Activated CD4-positive, alpha-beta memory T cell treated with anti-CD3 and anti-CD28 coated beads for 36 hours (primary cell): ENCODE measurements at regions not wholly inside any gene's neighbourhood (a gene's known extent, or its start where the extent isn't known, plus 50 kb on each side); places are given as distances from the start of the nearest gene placed in this dataset.
A peak's percentile ranks its signal among the peaks of the same experiment; 100 is the strongest.
"Not testable (repeated sequence)": the region's sequence is repeated elsewhere in the genome, so short reads cannot be mapped to it uniquely, and the experiment has no call there.

ENCODE experiments used
- CTCF ChIA-PET: fragments of 350-600 bp; sonication (Branson Sonifier 250); formaldehyde crosslinking; loops from one replicate; lab custom pipeline; 2021; ENCODE audit warnings: antibody characterized with exemption, inconsistent platforms; lab: Charles Lee
- POLR2A ChIA-PET: fragments of 350-600 bp; sonication (Branson Sonifier 250); formaldehyde crosslinking; loops from one replicate; lab custom pipeline; 2021; ENCODE audit warnings: antibody characterized with exemption; lab: Charles Lee
- DNase-seq: peaks from one replicate; pipeline ENCODE4 v3.0.0-alpha.2; 2020
- H3K27ac Mint-ChIP-seq: one replicate; pipeline ENCODE4 v1.8.0; 2021; ENCODE audit warnings: mixed read lengths
- H3K27me3 Mint-ChIP-seq: one replicate; pipeline ENCODE4 v1.8.0; 2021; ENCODE audit warnings: mixed read lengths
- H3K36me3 Mint-ChIP-seq: one replicate; pipeline ENCODE4 v1.8.0; 2021; ENCODE audit warnings: mixed read lengths
- H3K4me1 Mint-ChIP-seq: one replicate; pipeline ENCODE4 v1.8.0; 2021; ENCODE audit warnings: low read depth, mixed read lengths
- H3K4me3 Mint-ChIP-seq: one replicate; pipeline ENCODE4 v1.8.0; 2021; ENCODE audit warnings: mild to moderate bottlenecking, mixed read lengths
- H3K9me3 Mint-ChIP-seq: one replicate; pipeline ENCODE4 v1.8.0; 2021; ENCODE audit warnings: mixed read lengths
- intact Hi-C: fragments of 100-400 bp; cut with micrococcal nuclease; formaldehyde crosslinking; loops from one replicate; pipeline ENCODE4 v1.15.1; 2023

DNA sequence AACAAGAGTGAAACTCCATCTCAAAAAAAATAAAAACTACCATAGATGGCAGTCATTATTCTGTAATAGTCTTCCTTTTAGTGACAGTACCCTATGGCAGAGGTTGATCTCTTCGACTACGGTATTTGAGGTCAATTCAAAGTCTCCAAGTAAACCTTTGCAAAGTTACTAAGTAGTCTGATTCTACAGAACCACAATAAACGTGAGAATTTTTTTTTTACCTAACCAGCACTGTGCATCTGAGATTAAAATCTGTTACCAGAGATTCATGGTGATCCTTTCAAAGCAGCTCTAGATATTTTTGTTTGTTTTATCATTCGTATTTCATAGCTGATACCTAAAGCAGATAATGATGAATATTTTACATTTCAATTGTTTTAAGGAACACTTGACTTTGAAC, 86.6 kb upstream of the CHD2 start:
- CTCF ChIA-PET = interaction anchor here (1.1 to 1.4 kb wide), 3 partner anchors 18 to 104 kb away, joined by 3 to 4 read pairs (median 4); no protein-coding TSS in a partner anchor
- H3K27ac Mint-ChIP-seq = peak overlapping the region; percentile 91
- peak overlapping the region; percentile 61 for H3K4me3 Mint-ChIP-seq
- POLR2A ChIA-PET = interaction anchor here (0.7 to 2.4 kb wide), 4 partner anchors 9 to 86 kb away, joined by 3 to 8 read pairs (median 8); partner anchors contain the start of gene CHD2
- no peaks in the 10 kb centered on the region for H3K27me3 Mint-ChIP-seq
- peaks cover 2% of the 10 kb centered on the region for H3K36me3 Mint-ChIP-seq
- no peaks in the 10 kb centered on the region for H3K9me3 Mint-ChIP-seq
- intact Hi-C loops = no loop called here
- DNase-seq = no peak
- peaks cover 45% of the 10 kb centered on the region for H3K4me1 Mint-ChIP-seq

DNA sequence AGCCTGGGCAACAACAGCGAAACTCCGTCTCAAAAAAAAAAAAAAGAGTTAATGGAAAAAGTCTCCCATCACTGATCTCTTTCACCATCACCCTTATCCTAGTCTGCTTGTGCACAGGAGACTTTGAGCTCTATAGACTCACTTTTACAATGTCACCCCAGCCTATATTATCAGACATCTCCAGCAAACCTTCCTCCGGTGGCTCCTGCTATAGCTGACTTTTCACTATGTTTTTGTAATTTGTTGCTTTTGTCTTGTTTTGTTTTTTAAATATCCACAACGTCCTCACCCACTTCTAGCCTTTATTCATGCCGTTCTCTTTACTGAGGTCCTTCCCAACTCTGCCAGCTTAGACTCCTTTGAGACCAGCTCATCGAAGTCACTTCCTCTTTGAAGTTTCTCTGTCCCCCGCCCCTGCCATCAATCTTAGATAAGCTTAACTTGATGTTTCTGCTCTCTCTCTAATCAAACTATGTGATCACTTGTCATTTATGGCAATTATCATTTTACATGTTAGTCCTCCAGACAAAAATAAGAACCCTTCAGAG, 82.7 kb upstream of the CHD2 start:
- Mint-ChIP-seq H3K4me1 (peaks cover 63% of the 10 kb centered on the region), H3K4me3 (peak overlapping the region; percentile 39), H3K36me3 (no peaks in the 10 kb centered on the region), H3K9me3 (no peaks in the 10 kb centered on the region), H3K27ac (peak overlapping the region; percentile 83), H3K27me3 (no peaks in the 10 kb centered on the region)
- no peak for DNase-seq
- intact Hi-C loops = no loop called here
- CTCF ChIA-PET = interaction anchor here (0.6 to 1.2 kb wide), 3 partner anchors 14 to 90 kb away, joined by 3 to 6 read pairs (median 3); no protein-coding TSS in a partner anchor
- POLR2A ChIA-PET = interaction anchor here (0.6 to 7.6 kb wide), 11 partner anchors 14 to 92 kb away, joined by 3 to 126 read pairs (median 5); partner anchors contain the start of gene CHD2

DNA sequence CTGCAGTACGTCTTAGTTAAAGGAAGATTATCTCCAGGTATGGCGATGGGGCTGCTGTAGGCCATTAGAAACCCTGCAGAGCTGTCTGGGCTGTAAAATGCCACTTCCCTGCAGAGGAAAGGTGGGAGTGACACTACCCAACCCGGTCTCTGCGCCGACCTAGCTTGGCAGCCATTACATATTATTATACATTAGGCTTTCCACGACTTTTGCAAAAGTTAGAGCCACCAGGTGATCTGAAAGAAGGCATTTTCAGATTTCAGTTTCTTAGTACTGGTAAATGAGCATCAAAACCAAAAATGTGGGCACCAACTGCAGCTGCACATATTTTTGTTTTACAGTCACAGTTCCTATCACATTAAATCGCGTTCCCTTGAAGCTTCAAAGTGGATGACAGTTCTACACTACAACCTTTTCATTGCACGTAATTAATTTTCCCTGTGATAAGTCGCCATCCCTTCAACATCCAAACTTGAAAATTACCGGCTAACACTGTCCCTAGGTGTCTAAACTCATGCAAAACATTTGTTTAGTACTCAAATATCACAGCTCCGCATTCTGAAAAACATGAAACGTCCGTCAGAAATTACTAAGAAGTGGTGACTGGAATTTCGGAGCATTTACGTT, 81.4 kb upstream of the CHD2 start:
- H3K36me3 Mint-ChIP-seq = no peaks in the 10 kb centered on the region
- intact Hi-C loops = no loop called here
- H3K4me1 Mint-ChIP-seq = peaks cover 65% of the 10 kb centered on the region
- H3K4me3 Mint-ChIP-seq = peak overlapping the region; percentile 83
- no peak for DNase-seq
- CTCF ChIA-PET = interaction anchor here (0.9 to 4.6 kb wide), 5 partner anchors 9 to 103 kb away, joined by 3 to 48 read pairs (median 3); no protein-coding TSS in a partner anchor
- H3K27ac Mint-ChIP-seq = peak overlapping the region; percentile 83
- no peaks in the 10 kb centered on the region for H3K9me3 Mint-ChIP-seq
- H3K27me3 Mint-ChIP-seq = no peaks in the 10 kb centered on the region
- POLR2A ChIA-PET = interaction anchor here (1.0 to 7.6 kb wide), 7 partner anchors 9 to 88 kb away, joined by 6 to 135 read pairs (median 26); partner anchors contain the start of gene CHD2

DNA sequence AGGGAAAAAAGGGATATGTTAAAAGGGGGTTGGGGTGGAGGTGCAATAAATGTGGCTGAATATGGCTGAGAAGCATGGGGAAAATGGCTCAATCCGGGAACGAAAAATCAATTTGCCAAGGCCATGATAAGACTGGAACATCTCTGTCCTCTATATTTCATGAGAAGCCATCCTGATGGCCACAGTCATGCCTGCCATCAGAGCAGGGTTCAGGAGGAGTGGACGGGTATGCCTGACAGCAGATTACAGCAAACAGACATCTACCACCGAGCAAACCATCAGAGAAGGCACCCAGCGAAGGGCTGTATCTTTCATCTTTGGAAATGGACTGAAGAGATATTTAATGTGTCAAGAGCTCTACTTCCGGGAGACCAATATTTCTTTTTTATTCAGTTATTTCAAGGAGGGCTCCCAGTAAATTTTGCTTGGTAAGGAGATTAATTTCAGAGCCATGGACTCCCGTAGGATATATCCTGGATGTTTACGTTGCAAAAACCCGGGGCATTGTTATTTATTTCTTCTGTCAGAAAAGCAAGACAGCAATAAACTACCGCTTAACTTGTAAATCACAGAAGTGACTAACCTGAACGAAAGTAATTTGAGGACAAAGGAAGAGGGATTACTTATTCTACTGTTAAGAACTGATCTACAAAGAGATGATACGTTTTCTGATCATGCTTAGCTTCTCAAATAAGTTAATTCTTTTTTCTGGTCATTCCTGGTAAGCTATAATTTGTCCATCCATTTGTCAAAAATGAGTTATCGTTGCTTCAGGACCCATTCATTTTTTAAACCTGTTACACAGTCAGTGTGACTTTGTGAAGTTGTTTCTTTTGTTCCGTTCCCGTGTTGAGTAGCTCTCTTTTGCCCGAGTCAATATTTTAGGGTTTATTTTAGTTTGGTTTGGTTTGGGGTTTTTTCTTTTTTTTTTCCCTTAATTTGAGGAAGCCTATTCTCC, 80.6 kb upstream of the CHD2 start:
- Mint-ChIP-seq H3K27ac (peak overlapping the region; percentile 83), H3K4me3 (peak overlapping the region; percentile 83), H3K9me3 (no peaks in the 10 kb centered on the region), H3K4me1 (peaks cover 59% of the 10 kb centered on the region), H3K27me3 (no peaks in the 10 kb centered on the region), H3K36me3 (no peaks in the 10 kb centered on the region)
- ChIA-PET POLR2A (interaction anchor here (0.6 to 7.6 kb wide), 9 partner anchors 10 to 88 kb away, joined by 3 to 135 read pairs (median 10); partner anchors contain the start of gene CHD2), CTCF (interaction anchor here (0.6 to 4.6 kb wide), 8 partner anchors 10 to 102 kb away, joined by 3 to 48 read pairs (median 4); no protein-coding TSS in a partner anchor)
- intact Hi-C loops = loop anchor here (1.0 kb wide), 3 partner anchors 10 to 63 kb away; no protein-coding TSS in a partner anchor
- DNase-seq = no peak

DNA sequence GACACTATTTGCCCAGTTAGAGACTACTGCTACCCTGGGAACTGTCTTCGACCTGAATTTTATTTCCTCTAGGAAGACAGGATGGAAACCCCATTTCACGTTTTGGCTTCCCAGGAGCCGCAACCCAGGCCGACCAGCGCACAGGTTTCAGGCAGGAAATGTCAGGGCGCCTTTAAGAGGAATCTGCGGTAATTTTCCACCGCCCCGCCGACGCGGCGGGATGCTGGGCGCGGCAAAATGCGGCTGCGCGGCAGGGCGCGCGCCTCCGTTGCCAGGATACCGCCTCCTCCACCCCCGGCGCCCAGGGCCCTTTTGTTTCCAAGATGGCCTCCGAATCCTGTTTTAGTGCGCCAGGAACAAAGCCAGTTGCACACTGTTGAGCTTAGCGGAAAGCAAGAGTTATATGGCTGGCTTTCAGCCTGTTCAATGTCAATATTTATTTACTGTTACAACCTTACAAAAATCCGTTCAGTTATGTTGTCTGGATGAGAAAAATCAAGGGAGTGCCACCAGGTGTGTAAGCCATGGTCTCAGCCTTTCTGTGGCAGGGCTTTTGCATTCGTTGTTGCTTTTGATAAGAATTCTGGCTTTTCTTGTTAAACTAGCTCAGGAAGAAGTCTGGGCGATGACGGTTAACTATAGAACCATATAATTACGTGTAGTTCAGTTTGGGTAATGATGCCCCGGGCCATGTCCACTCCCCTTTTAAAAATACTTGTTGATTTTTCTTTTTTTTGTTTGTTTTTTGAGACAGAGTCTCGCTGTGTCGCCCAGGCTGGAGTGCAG, 79.7 kb upstream of the CHD2 start:
- DNase-seq = peak; percentile 92
- CTCF ChIA-PET = interaction anchor here (0.9 to 4.6 kb wide), 5 partner anchors 11 to 64 kb away, joined by 3 to 48 read pairs (median 5); no protein-coding TSS in a partner anchor
- no peaks in the 10 kb centered on the region for H3K27me3 Mint-ChIP-seq
- H3K27ac Mint-ChIP-seq = peak overlapping the region; percentile 83
- H3K4me1 Mint-ChIP-seq = peaks cover 59% of the 10 kb centered on the region
- POLR2A ChIA-PET = interaction anchor here (1.0 to 7.6 kb wide), 7 partner anchors 11 to 87 kb away, joined by 4 to 135 read pairs (median 26); partner anchors contain the start of gene CHD2
- peak overlapping the region; percentile 83 for H3K4me3 Mint-ChIP-seq
- no peaks in the 10 kb centered on the region for H3K36me3 Mint-ChIP-seq
- H3K9me3 Mint-ChIP-seq = no peaks in the 10 kb centered on the region
- intact Hi-C loops = loop anchor here (1.0 kb wide), 4 partner anchors 11 to 62 kb away; no protein-coding TSS in a partner anchor

DNA sequence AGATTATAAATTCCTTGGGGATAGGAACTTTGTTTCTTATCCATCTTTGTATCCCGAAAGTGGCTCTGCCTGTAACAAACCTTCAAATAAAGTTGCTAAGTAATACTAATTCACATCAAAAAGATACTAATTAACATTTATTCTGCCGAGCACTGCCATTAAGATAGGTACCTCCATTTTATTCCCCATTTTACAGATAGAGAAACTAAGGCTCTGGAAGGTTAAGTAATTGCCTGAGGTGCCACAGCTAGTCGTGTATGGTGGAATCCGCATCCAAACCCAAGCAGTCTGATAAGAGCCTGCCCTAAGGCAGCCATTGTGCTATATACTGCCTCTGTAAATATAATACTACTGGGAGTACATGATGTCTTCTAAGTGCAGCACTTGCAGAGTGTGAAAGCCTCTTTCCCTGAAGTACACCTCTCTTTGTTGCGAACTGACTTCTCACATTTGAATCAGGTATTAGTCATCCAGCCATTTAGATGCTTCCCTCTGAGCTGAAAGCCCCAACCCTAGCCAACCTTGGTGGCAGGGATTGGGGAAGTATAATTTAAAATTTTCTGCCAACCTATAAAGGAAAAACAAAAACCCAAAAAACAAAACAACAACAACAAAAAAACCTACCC, 78.5 kb upstream of the CHD2 start:
- Mint-ChIP-seq H3K9me3 (no peaks in the 10 kb centered on the region), H3K4me3 (peak overlapping the region; percentile 63), H3K27ac (peak overlapping the region; percentile 83), H3K36me3 (no peaks in the 10 kb centered on the region), H3K4me1 (peaks cover 66% of the 10 kb centered on the region), H3K27me3 (no peaks in the 10 kb centered on the region)
- POLR2A ChIA-PET = interaction anchor here (0.6 to 7.6 kb wide), 10 partner anchors 8 to 86 kb away, joined by 3 to 135 read pairs (median 9); partner anchors contain the start of gene CHD2
- peak; percentile 43 for DNase-seq
- CTCF ChIA-PET = interaction anchor here (1.2 to 4.6 kb wide), 5 partner anchors 10 to 96 kb away, joined by 3 to 48 read pairs (median 5); no protein-coding TSS in a partner anchor
- intact Hi-C loops = loop anchor here (1.0 kb wide), 1 partner anchor 10 kb away; no protein-coding TSS in a partner anchor

DNA sequence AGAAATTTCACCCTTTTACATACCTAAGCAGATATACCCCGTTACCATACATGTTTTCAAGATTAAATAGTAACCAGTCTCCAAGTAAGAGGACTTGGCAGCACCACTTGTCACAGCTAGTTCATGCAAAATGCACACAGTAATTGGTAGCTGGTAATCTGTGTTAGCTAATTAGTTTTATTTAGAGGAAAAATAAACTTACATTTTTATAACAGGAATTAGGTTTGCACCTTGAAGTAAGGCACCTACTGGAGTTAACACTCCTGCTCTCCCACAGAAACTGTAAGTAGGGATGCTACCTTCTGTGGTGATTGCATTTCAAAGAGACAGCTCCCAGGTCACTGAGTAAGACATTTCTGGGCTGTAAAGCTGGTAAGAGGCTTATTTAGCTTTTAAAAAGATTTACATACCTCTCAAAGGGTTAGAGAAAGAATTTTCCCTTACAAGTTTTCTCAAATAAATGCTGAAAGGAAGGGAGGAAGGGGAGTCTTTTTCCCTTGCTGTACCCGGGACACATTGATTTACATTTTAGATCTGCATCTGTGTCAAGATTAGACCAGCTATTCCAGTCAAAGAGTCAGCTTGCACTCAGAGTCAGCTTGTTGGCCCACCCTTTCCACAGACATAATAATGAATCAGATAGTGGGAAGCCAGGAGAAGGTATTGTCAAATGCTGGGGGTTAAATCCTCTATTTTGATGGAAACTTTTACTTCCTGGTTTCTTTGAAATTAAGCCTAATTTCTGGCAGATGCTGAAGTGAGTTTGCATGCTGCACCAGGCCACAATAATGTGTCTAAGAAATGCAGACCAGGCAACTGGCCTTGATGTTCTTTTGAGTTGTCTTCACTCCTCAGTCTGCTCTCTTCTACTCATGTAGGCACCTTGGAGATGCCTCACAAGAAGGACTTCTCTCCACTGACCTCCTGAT, 77.6 kb upstream of the CHD2 start:
- ChIA-PET CTCF (interaction anchor here (0.6 to 4.6 kb wide), 9 partner anchors 9 to 969 kb away, joined by 3 to 48 read pairs (median 4); partner anchors contain the start of gene SLCO3A1), POLR2A (interaction anchor here (0.6 to 7.6 kb wide), 10 partner anchors 9 to 1456 kb away, joined by 3 to 135 read pairs (median 6); partner anchors contain the start of gene CHD2)
- Mint-ChIP-seq H3K4me1 (peaks cover 63% of the 10 kb centered on the region), H3K4me3 (peak overlapping the region; percentile 63), H3K36me3 (no peaks in the 10 kb centered on the region), H3K9me3 (no peaks in the 10 kb centered on the region), H3K27me3 (no peaks in the 10 kb centered on the region), H3K27ac (peak overlapping the region; percentile 83)
- DNase-seq = no peak
- intact Hi-C loops = no loop called here

DNA sequence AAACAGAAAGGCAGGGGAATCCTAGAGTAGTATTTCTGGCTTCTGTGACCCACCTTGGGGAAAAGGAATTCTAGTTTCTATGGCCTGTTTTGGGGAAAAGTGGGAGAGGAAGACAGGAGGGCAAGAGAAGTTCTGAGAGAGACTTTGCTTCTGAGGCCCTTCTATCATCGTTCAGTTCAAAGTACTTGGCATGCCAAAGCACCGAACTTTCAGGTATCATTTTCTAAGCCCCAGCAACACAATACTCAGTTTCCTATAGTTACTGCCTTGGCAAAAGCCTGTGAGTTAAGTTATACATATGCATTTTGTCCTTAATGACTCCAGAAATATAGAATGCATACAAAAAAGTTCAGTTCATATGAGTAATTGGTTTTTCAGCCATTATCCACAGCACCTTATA, 74.1 kb upstream of the CHD2 start:
- POLR2A ChIA-PET = no interaction called here
- H3K9me3 Mint-ChIP-seq = no peaks in the 10 kb centered on the region
- H3K36me3 Mint-ChIP-seq = no peaks in the 10 kb centered on the region
- H3K27ac Mint-ChIP-seq = peak overlapping the region; percentile 44
- H3K4me1 Mint-ChIP-seq = peaks cover 50% of the 10 kb centered on the region
- intact Hi-C loops = no loop called here
- CTCF ChIA-PET = no interaction called here
- DNase-seq = no peak
- H3K27me3 Mint-ChIP-seq = no peaks in the 10 kb centered on the region
- no peak overlapping the region for H3K4me3 Mint-ChIP-seq

DNA sequence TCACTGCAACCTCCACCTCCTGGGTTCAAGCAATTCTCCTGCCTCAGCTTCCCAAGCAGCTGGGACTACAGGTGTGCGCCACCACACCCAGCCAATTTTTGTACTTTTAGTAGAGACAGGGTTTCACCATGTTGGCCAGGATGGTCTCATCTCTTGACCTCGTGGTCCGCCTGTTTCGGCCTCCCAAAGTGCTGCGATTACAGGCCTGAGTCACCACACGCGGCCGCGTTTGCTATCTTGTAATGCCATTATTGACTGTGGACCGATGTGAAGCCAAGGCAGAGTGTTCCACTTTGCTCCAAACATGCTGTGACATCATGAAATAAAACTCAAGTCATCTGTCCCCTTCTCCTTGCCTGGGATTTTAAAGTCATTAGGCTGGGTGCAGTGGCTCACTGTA, 72.1 kb upstream of the CHD2 start:
- DNase-seq, intact Hi-C loops, H3K27me3 Mint-ChIP-seq, H3K36me3 Mint-ChIP-seq, H3K4me3 Mint-ChIP-seq, CTCF ChIA-PET, H3K27ac Mint-ChIP-seq, H3K9me3 Mint-ChIP-seq: not testable (repeated sequence)
- peaks cover 49% of the 10 kb centered on the region for H3K4me1 Mint-ChIP-seq
- POLR2A ChIA-PET = interaction anchor here (0.9 kb wide), 1 partner anchor 61 kb away, joined by 4 read pairs; no protein-coding TSS in a partner anchor
